HEK293 (cell line): ENCODE measurements at regions not wholly inside any gene's neighbourhood (a gene's known extent, or its start where the extent isn't known, plus 50 kb on each side); places are given as distances from the start of the nearest gene placed in this dataset.

ENCODE experiments used
- CTCF ChIA-PET: fragments of 350-600 bp; formaldehyde crosslinking; extraction: SDS; loops from one replicate; lab custom pipeline; 2021; ENCODE audit warnings: antibody characterized with exemption; lab: Yijun Ruan, JAX
- POLR2A ChIA-PET: fragments of 300-600 bp; formaldehyde crosslinking; extraction: SDS; loops from one replicate; lab custom pipeline; 2020; ENCODE audit warnings: antibody characterized with exemption, inconsistent platforms; lab: Yijun Ruan, JAX
- H3K27ac ChIP-seq: fragments of 200-500 bp; sonication (Bioruptor generic); 2 replicates; pipeline ENCODE4 v1.5.1; 2014; ENCODE audit warnings: low read depth, low read length, control low read depth, inconsistent platforms; ENCODE audit errors: extremely low read depth
- H3K36me3 ChIP-seq, 2 experiments: fragments of 200-500 bp in 1 of 2; sonication (Bioruptor generic) in 1 of 2; 1 replicate in 1 of 2; 2 replicates in 1 of 2; pipeline ENCODE4 v1.5.1; 2014 to 2017; ENCODE audit warnings: inconsistent platforms in 2 of 2, low read length in 2 of 2; ENCODE audit not compliant: control insufficient read depth in 2 of 2, insufficient read depth in 1 of 2
- H3K4me1 ChIP-seq: fragments of 200-500 bp; sonication (Bioruptor generic); 2 replicates; pipeline ENCODE4 v1.5.1; 2014; ENCODE audit warnings: mild to moderate bottlenecking, low read length, inconsistent platforms; ENCODE audit not compliant: control insufficient read depth, insufficient read depth
- H3K4me3 ChIP-seq: 2 replicates; pipeline ENCODE4 v1.5.1; 2011; ENCODE audit warnings: low read depth, mild to moderate bottlenecking, control low read depth, low read length, moderate library complexity
- H3K9me3 ChIP-seq: fragments of 200-500 bp; sonication (Bioruptor generic); 2 replicates; pipeline ENCODE4 v1.5.1; 2014; ENCODE audit warnings: low read depth, low read length, inconsistent platforms; ENCODE audit not compliant: control insufficient read depth, insufficient read depth
- INSM2 ChIP-seq: fragments of 450-650 bp; formaldehyde crosslinking; IDR thresholded peaks from 2 replicates; pipeline ENCODE4 v1.5.1; 2016; ENCODE audit warnings: missing biosample characterization, missing genetic modification characterization
- KLF8 ChIP-seq: fragments of 450-650 bp; formaldehyde crosslinking; IDR thresholded peaks from 2 replicates; pipeline ENCODE4 v1.5.1; 2016; ENCODE audit warnings: missing biosample characterization, missing genetic modification characterization
- PRDM10 ChIP-seq: fragments of 450-650 bp; formaldehyde crosslinking; IDR thresholded peaks from 2 replicates; pipeline ENCODE4 v1.5.1; 2016; ENCODE audit warnings: missing biosample characterization, missing genetic modification characterization
- SP3 ChIP-seq: fragments of 450-650 bp; formaldehyde crosslinking; IDR thresholded peaks from 2 replicates; pipeline ENCODE4 v1.5.1; 2016; ENCODE audit warnings: missing biosample characterization, missing genetic modification characterization
- ZBTB48 ChIP-seq: fragments of 450-650 bp; formaldehyde crosslinking; IDR thresholded peaks from 2 replicates; pipeline ENCODE4 v1.5.1; 2016; ENCODE audit warnings: missing biosample characterization, missing genetic modification characterization
- ZBTB49 ChIP-seq: fragments of 450-650 bp; formaldehyde crosslinking; IDR thresholded peaks from 2 replicates; pipeline ENCODE4 v1.5.1; 2016; ENCODE audit warnings: missing biosample characterization, missing genetic modification characterization, low read depth
- ZNF16 ChIP-seq: fragments of 450-650 bp; formaldehyde crosslinking; IDR thresholded peaks from 2 replicates; pipeline ENCODE4 v1.5.1; 2016; ENCODE audit warnings: low read depth, missing biosample characterization, missing genetic modification characterization
- ZNF280D ChIP-seq: fragments of 450-650 bp; formaldehyde crosslinking; IDR thresholded peaks from 2 replicates; pipeline ENCODE4 v1.5.1; 2016; ENCODE audit warnings: missing biosample characterization, missing genetic modification characterization
- ZNF292 ChIP-seq: fragments of 450-650 bp; formaldehyde crosslinking; IDR thresholded peaks from 2 replicates; pipeline ENCODE4 v1.5.1; 2016; ENCODE audit warnings: low read depth, missing biosample characterization, missing genetic modification characterization, borderline replicate concordance
- ZNF324 ChIP-seq: fragments of 450-650 bp; formaldehyde crosslinking; IDR thresholded peaks from 2 replicates; pipeline ENCODE4 v1.5.1; 2016; ENCODE audit warnings: missing biosample characterization, missing genetic modification characterization
- ZNF391 ChIP-seq: fragments of 450-650 bp; formaldehyde crosslinking; IDR thresholded peaks from 2 replicates; pipeline ENCODE4 v1.5.1; 2016; ENCODE audit warnings: low read depth, missing biosample characterization, missing genetic modification characterization, borderline replicate concordance
- ZNF394 ChIP-seq: fragments of 450-650 bp; formaldehyde crosslinking; IDR thresholded peaks from 2 replicates; pipeline ENCODE4 v1.5.1; 2016; ENCODE audit warnings: missing biosample characterization, missing genetic modification characterization, mild to moderate bottlenecking, moderate library complexity, borderline replicate concordance
- ZNF544 ChIP-seq: fragments of 450-650 bp; formaldehyde crosslinking; IDR thresholded peaks from 2 replicates; pipeline ENCODE4 v1.5.0; 2017; ENCODE audit warnings: missing biosample characterization, missing genetic modification characterization
- ZNF645 ChIP-seq: fragments of 450-650 bp; formaldehyde crosslinking; IDR thresholded peaks from 2 replicates; pipeline ENCODE4; 2016; ENCODE audit warnings: missing biosample characterization, missing genetic modification characterization
- ZNF701 ChIP-seq: fragments of 450-650 bp; formaldehyde crosslinking; IDR thresholded peaks from 2 replicates; pipeline ENCODE4 v1.5.1; 2016; ENCODE audit warnings: missing biosample characterization, missing genetic modification characterization

- no peak overlapping the region for H3K4me3 ChIP-seq
- TF ChIP-seq ZBTB49 (tag by site-specific recombination), result no peak
- TF ChIP-seq ZNF292 (tag by site-specific recombination), result no peak
- no peak for TF ChIP-seq ZNF394 (tag by site-specific recombination)
- TF ChIP-seq ZNF645 (tag by site-specific recombination), result no peak
- TF ChIP-seq ZNF324 (tag by site-specific recombination), result no peak
- no peak for TF ChIP-seq ZNF280D (tag by site-specific recombination)
- no peak for TF ChIP-seq ZNF701 (tag by site-specific recombination)
- TF ChIP-seq ZNF544 (tag by site-specific recombination), result no peak
- no peak for TF ChIP-seq ZNF391 (tag by site-specific recombination)
- TF ChIP-seq ZNF16 (tag by site-specific recombination), result no peak
- TF ChIP-seq SP3 (tag by site-specific recombination), result no peak
- no peak for TF ChIP-seq ZBTB48 (tag by site-specific recombination)
- TF ChIP-seq INSM2 (tag by site-specific recombination), result no peak
- no peak for TF ChIP-seq KLF8 (tag by site-specific recombination)
- no peak for TF ChIP-seq PRDM10 (tag by site-specific recombination)
- TF ChIP-seq, all 188 proteins: peak for 0
- Histone ChIP-seq H3K4me1 (no peaks in the 10 kb centered on the region), H3K27ac (no peak overlapping the region), H3K36me3 (no peaks in the 10 kb centered on the region), H3K9me3 (no peaks in the 10 kb centered on the region)
- POLR2A ChIA-PET, result no interaction called here
- CTCF ChIA-PET, result no interaction called here
Measured at GRCh38 chr2:131827481-131828163, 299.9 kb downstream of the CCDC74A start.
